Heart right ventricle (tissue), 16 donors: ENCODE measurements at regions not wholly inside any gene's neighbourhood (a gene's known extent, or its start where the extent isn't known, plus 50 kb on each side); places are given as distances from the start of the nearest gene placed in this dataset.

Source experiments
- ATAC-seq, 8 donors: fragments of 200-7000 bp; cut with Tn5 transposase; one replicate each; pipeline ENCODE4 v1.9.1; 2020; ENCODE audit warnings: mild to moderate bottlenecking in 8 of 8, moderate library complexity in 8 of 8, moderate number of reproducible peaks in 1 of 8
- DNase-seq, 2 donors: peaks; one replicate each; pipeline ENCODE4 v3.0.0-alpha.2; 2020
- H3K27ac ChIP-seq, 10 donors: fragments of 200-600 bp; sonication (generic) in 2 of 10; one replicate each; pipeline versions ENCODE4 v1.5.0 to v1.8.0; 2020 to 2022; ENCODE audit warnings: mild to moderate bottlenecking in 3 of 10
- H3K27me3 ChIP-seq, 7 donors: fragments of 200-600 bp; one replicate each; pipeline ENCODE4 v1.8.0; 2021 to 2022; ENCODE audit warnings: mild to moderate bottlenecking in 2 of 7
- H3K36me3 ChIP-seq, 9 donors: fragments of 200-600 bp; sonication (generic) in 1 of 9; one replicate each; pipeline versions ENCODE4 v1.5.0 to v1.8.0; 2020 to 2022; ENCODE audit warnings: mild to moderate bottlenecking in 2 of 9
- H3K4me1 ChIP-seq, 9 donors: fragments of 200-600 bp; sonication (generic) in 1 of 9; one replicate each; pipeline versions ENCODE4 v1.5.0 to v1.8.0; 2020 to 2022; ENCODE audit warnings: mild to moderate bottlenecking in 4 of 9
- H3K4me3 ChIP-seq, 10 donors: fragments of 200-600 bp; sonication (generic) in 2 of 10; one replicate each; pipeline versions ENCODE4 v1.5.0 to v1.8.0; 2020 to 2022; ENCODE audit warnings: mild to moderate bottlenecking in 7 of 10, moderate library complexity in 2 of 10
- H3K9me3 ChIP-seq, 11 donors: fragments of 200-600 bp in 10 of 11; sonication (generic) in 2 of 11; one replicate each; pipeline versions ENCODE4 v1.5.0 to v1.8.0; 2013 to 2022; ENCODE audit warnings: mild to moderate bottlenecking in 2 of 11, control low read depth in 1 of 11, moderate library complexity in 1 of 11
- CTCF ChIP-seq, 9 donors: fragments of 200-600 bp; sonication (generic) in 2 of 9; IDR thresholded peaks; one replicate each; pipeline versions ENCODE4 v1.5.0 to v1.8.0; 2021 to 2022; ENCODE audit warnings: antibody characterized with exemption in 9 of 9, mild to moderate bottlenecking in 5 of 9, moderate library complexity in 1 of 9
- WGBS, 2 donors: extraction: QIAGEN DNeasy Blood & Tissue Kit; methylation state at CpG; one replicate each; pipeline ENCODE4 v1.1.7; 2013; ENCODE audit warnings: inconsistent platforms in 1 of 2; 5-methylcytosine and 5-hydroxymethylcytosine counted together
- intact Hi-C, 10 donors: fragments of 100-400 bp; cut with DNase I; formaldehyde crosslinking; loops; one replicate each; pipeline versions ENCODE4 v1.11.1 to v1.14.2; 2022
- donor health status: Arrhythmogenic right ventricular cardiomyopathy.
- donor health status: ischemic (EF 13 %, LVEDD 7.1; RV severe dilation, severe dysfunction).
- donor health status: healthy with polysubstance abuse.
- donor health status: DM: no; HTN: yes; CAD: no.
- donor health status: DM: no; HTN: no; CAD: no.
- donor health status: ischemic (EF 25% LVEDD 6.9; RV normal size, moderate dysfunction).
- donor health status: ischemic (EF 25% LVEDD 5.7; RV mildly dilated, moderate dysfunction).
- donor health status: healthy.
- donor health status: DM: yes; HTN: yes; CAD: no.
- donor health status: Ischemic cardiomyopathy.
- donor health status: ischemic (EF 35%, LVEDD 5.7; RV mildly dilated, moderate dysfunction).
- donor health status: nonischemic (EF 11% LVEDD 7.7; RV severe dilation, severe dysfunction).
- donor health status: DM: yes; HTN: yes; CAD: no.
- donor health status: PGD.
- donor health status: ischemic (EF 29% LVEDD 5.4; RV normal size, mild dysfunction).
- donor health status: nonischemic (EF 23%, LVEDD 6.1; RV moderate dilation, normal function).

- intact Hi-C loops, result no loop called here
- no peak for TF ChIP-seq CTCF (IDR thresholded peaks at IDR 0.05)
- ATAC-seq, result no peak
- 78 to 84% methylated on average over 2 of the region's 2 CpGs for WGBS, 2 donors
- Histone ChIP-seq H3K4me3 (no peak overlapping the region), H3K36me3 (no peaks in the 10 kb centered on the region), H3K27me3 (no peaks in the 10 kb centered on the region), H3K4me1 (no peaks in the 10 kb centered on the region), H3K27ac (no peak overlapping the region), H3K9me3 (peaks cover 0 to 26% (median 6%) of the 10 kb centered on the region in 11 donors)
- no peak for DNase-seq
Observed at GRCh38 chr13:81682081-81682630, 1341.2 kb upstream of the SPRY2 start.

GRCh38 chr13:81677857-81678256 is 1336.9 kb upstream of the SPRY2 start:
- intact Hi-C loops, result no loop called here
- H3K27me3 ChIP-seq, result no peaks in the 10 kb centered on the region
- DNase-seq, result no peak
- no peak for ATAC-seq
- TF ChIP-seq CTCF (IDR thresholded peaks at IDR 0.05), result no peak
- H3K9me3 ChIP-seq, result peaks cover 0 to 27% (median 6%) of the 10 kb centered on the region in 11 donors
- no peaks in the 10 kb centered on the region for H3K4me1 ChIP-seq
- H3K36me3 ChIP-seq, result no peaks in the 10 kb centered on the region
- WGBS, 2 donors, result 69 to 74% methylated on average over 2 of the region's 2 CpGs
- no peak overlapping the region for H3K4me3 ChIP-seq
- H3K27ac ChIP-seq, result no peak overlapping the region

- intact Hi-C loops, result no loop called here
Observed at GRCh38 chr13:81676008-81676407, 1335.1 kb upstream of the SPRY2 start.

DNA sequence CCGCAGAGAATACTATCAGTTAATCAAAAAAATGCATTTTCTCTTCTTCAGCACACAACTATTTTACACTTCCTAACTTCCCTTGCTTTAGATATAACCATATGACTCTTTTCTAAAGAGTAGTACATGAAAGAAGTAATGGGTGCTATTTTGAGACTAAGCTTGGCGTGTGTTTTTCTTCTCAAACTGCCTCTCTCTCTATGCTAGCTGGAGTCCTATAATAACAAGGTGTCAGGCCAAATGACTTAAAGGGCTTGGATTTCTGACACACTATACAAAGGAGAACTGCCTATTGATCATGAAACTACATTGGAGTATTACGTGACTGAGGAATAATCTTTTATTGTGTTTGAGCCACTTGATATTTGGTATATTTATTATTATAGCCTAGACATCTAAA is 1330.1 kb upstream of the SPRY2 start:
- no peaks in the 10 kb centered on the region for H3K27me3 ChIP-seq
- no peak overlapping the region for H3K4me3 ChIP-seq
- H3K36me3 ChIP-seq, result no peaks in the 10 kb centered on the region
- no peak for ATAC-seq
- 72 to 80% methylated on average over 3 of the region's 3 CpGs for WGBS, 2 donors
- H3K27ac ChIP-seq, result no peak overlapping the region
- intact Hi-C loops, result no loop called here
- no peaks in the 10 kb centered on the region for H3K4me1 ChIP-seq
- no peaks in the 10 kb centered on the region for H3K9me3 ChIP-seq
- DNase-seq, result no peak
- TF ChIP-seq CTCF (IDR thresholded peaks at IDR 0.05), result no peak

More at GRCh38 chr13:81676008-81676407, 1335.1 kb upstream of the SPRY2 start:
- DNase-seq (no peak), ATAC-seq (no peak)
- no peak for TF ChIP-seq CTCF (IDR thresholded peaks at IDR 0.05)
- H3K27me3 ChIP-seq, result no peaks in the 10 kb centered on the region
- no peaks in the 10 kb centered on the region for H3K4me1 ChIP-seq
- peaks cover 0 to 27% (median 6%) of the 10 kb centered on the region in 11 donors for H3K9me3 ChIP-seq
- H3K4me3 ChIP-seq, result no peak overlapping the region
- no peak overlapping the region for H3K27ac ChIP-seq
- WGBS, 2 donors, result 86 to 87% methylated on average over 11 of the region's 11 CpGs
- H3K36me3 ChIP-seq, result no peaks in the 10 kb centered on the region
